ENCODE measurements at regions not wholly inside any gene's neighbourhood (a gene's known extent, or its start where the extent isn't known, plus 50 kb on each side); places are given as distances from the start of the nearest gene placed in this dataset.

- no peak overlapping the region for H3K27ac ChIP-seq (ENCODE audit: extremely low read depth, low read depth, low read length)
- CTCF ChIA-PET = interaction anchor here (0.7 to 1.2 kb wide), 3 partner anchors 111 to 241 kb away, joined by 3 to 4 read pairs (median 3); no protein-coding TSS in a partner anchor
- TF ChIP-seq TCF7L2 (IDR thresholded peaks at IDR 0.05; ENCODE audit: borderline replicate concordance, low read depth, low read length) (no peak), ZSCAN16 (tag by site-specific recombination; IDR thresholded peaks at IDR 0.05) (no peak), HOXC10 (CRISPR knock-in tag; IDR thresholded peaks at IDR 0.05) (no peak), SETDB1 (IDR thresholded peaks at IDR 0.05; ENCODE audit: insufficient read length, low read length) (no peak), ZNF658 (tag by site-specific recombination; IDR thresholded peaks at IDR 0.05) (no peak), BCL11A (tag by site-specific recombination; IDR thresholded peaks at IDR 0.05; ENCODE audit: low read depth) (no peak), ZSCAN23 (tag by site-specific recombination; IDR thresholded peaks at IDR 0.05) (no peak), ZNF423 (tag by site-specific recombination; IDR thresholded peaks at IDR 0.05) (no peak)
- TF ChIP-seq, protein P1, sequence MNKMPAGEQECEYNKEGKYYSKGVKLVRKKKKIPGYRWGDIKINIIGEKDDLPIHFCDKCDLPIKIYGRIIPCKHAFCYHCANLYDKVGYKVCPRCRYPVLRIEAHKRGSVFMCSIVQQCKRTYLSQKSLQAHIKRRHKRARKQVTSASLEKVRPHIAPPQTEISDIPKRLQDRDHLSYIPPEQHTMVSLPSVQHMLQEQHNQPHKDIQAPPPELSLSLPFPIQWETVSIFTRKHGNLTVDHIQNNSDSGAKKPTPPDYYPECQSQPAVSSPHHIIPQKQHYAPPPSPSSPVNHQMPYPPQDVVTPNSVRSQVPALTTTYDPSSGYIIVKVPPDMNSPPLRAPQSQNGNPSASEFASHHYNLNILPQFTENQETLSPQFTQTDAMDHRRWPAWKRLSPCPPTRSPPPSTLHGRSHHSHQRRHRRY (tag by site-specific recombination; IDR thresholded peaks at IDR 0.05) = no peak
- H3K4me1 ChIP-seq (ENCODE audit: control insufficient read depth, insufficient read depth, low read length) = no peaks in the 10 kb centered on the region
- H3K36me3 ChIP-seq (ENCODE audit: control insufficient read depth in 2 of 2, insufficient read depth in 1 of 2, low read length in 2 of 2) = no peaks in the 10 kb centered on the region
- H3K4me3 ChIP-seq (ENCODE audit: low read depth, low read length) = no peak overlapping the region
- POLR2A ChIA-PET = interaction anchor here (1.1 kb wide), 1 partner anchor 9 kb away, joined by 3 read pairs; no protein-coding TSS in a partner anchor
- no peaks in the 10 kb centered on the region for H3K9me3 ChIP-seq (ENCODE audit: control insufficient read depth, insufficient read depth, low read depth, low read length)
Measured at GRCh38 chr11:130675371-130675821, 227.0 kb downstream of the ADAMTS15 start.

DNA sequence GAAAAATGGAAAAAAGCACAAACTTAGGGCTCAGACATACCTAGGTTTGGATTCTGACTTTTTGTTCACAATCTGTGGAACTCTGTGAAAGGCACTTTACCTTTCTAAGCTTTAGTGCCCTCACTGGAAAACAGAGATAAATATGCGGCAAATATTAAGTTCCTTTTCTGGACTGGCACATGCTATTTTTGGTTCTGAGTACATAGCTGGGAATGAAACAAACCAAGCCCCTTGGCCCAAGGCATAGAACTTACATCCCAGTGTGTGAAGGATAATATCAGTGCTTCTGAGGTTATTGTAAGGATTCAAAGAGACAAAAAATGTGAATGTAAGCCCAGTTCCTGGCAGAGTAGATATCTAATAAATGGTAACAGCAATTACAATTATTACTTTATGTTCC is 227.5 kb downstream of the ADAMTS15 start:
- Histone ChIP-seq H3K36me3 (ENCODE audit: control insufficient read depth in 2 of 2, insufficient read depth in 1 of 2, low read length in 2 of 2) (no peaks in the 10 kb centered on the region), H3K4me3 (ENCODE audit: low read depth, low read length) (no peak overlapping the region), H3K4me1 (ENCODE audit: control insufficient read depth, insufficient read depth, low read length) (no peaks in the 10 kb centered on the region), H3K27ac (ENCODE audit: extremely low read depth, low read depth, low read length) (no peak overlapping the region), H3K9me3 (ENCODE audit: control insufficient read depth, insufficient read depth, low read depth, low read length) (no peaks in the 10 kb centered on the region)
- POLR2A ChIA-PET = interaction anchor here (1.1 kb wide), 1 partner anchor 10 kb away, joined by 3 read pairs; no protein-coding TSS in a partner anchor
- no peak for TF ChIP-seq ZNF221 (tag by site-specific recombination; IDR thresholded peaks at IDR 0.05; ENCODE audit: borderline replicate concordance)
- TF ChIP-seq, protein P1 (tag by site-specific recombination; IDR thresholded peaks at IDR 0.05) = no peak
- TF ChIP-seq, protein P2, sequence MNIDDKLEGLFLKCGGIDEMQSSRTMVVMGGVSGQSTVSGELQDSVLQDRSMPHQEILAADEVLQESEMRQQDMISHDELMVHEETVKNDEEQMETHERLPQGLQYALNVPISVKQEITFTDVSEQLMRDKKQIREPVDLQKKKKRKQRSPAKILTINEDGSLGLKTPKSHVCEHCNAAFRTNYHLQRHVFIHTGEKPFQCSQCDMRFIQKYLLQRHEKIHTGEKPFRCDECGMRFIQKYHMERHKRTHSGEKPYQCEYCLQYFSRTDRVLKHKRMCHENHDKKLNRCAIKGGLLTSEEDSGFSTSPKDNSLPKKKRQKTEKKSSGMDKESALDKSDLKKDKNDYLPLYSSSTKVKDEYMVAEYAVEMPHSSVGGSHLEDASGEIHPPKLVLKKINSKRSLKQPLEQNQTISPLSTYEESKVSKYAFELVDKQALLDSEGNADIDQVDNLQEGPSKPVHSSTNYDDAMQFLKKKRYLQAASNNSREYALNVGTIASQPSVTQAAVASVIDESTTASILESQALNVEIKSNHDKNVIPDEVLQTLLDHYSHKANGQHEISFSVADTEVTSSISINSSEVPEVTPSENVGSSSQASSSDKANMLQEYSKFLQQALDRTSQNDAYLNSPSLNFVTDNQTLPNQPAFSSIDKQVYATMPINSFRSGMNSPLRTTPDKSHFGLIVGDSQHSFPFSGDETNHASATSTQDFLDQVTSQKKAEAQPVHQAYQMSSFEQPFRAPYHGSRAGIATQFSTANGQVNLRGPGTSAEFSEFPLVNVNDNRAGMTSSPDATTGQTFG (tag by site-specific recombination; IDR thresholded peaks at IDR 0.05; ENCODE audit: borderline replicate concordance) = no peak
- TF ChIP-seq ZSCAN16 (tag by site-specific recombination; IDR thresholded peaks at IDR 0.05) = no peak
- TF ChIP-seq ZNF184 (tag by site-specific recombination; IDR thresholded peaks at IDR 0.05) = no peak
- no peak for TF ChIP-seq ZBTB26 (tag by site-specific recombination; optimal IDR thresholded peaks at IDR 0.05)
- no peak for TF ChIP-seq ZSCAN30 (tag by site-specific recombination; IDR thresholded peaks at IDR 0.05)
- TF ChIP-seq HOXD13 (CRISPR knock-in tag; IDR thresholded peaks at IDR 0.05; ENCODE audit: borderline replicate concordance) = no peak
- TF ChIP-seq SP7 (tag by site-specific recombination; IDR thresholded peaks at IDR 0.05) = no peak
- no peak for TF ChIP-seq ZNF394 (tag by site-specific recombination; IDR thresholded peaks at IDR 0.05; ENCODE audit: borderline replicate concordance)
- no peak for TF ChIP-seq ZNF37A (tag by site-specific recombination; IDR thresholded peaks at IDR 0.05)
- no peak for TF ChIP-seq ZNF23 (tag by site-specific recombination; IDR thresholded peaks at IDR 0.05; ENCODE audit: borderline replicate concordance)
- TF ChIP-seq ZNF350 (tag by site-specific recombination; IDR thresholded peaks at IDR 0.05) = no peak
- TF ChIP-seq ZNF202 (tag by site-specific recombination; IDR thresholded peaks at IDR 0.05; ENCODE audit: borderline replicate concordance) = no peak
- no peak for TF ChIP-seq ZNF658 (tag by site-specific recombination; IDR thresholded peaks at IDR 0.05)
- TF ChIP-seq MZF1 (tag by site-specific recombination; IDR thresholded peaks at IDR 0.05; ENCODE audit: borderline replicate concordance) = no peak
- no peak for TF ChIP-seq REPIN1 (tag by site-specific recombination; IDR thresholded peaks at IDR 0.05; ENCODE audit: low read depth)
- TF ChIP-seq ZNF140 (tag by site-specific recombination; IDR thresholded peaks at IDR 0.05) = no peak
- no peak for TF ChIP-seq ZNF585B (tag by site-specific recombination; IDR thresholded peaks at IDR 0.05)
- CTCF ChIA-PET = interaction anchor here (0.7 kb wide), 2 partner anchors 111 to 241 kb away, joined by 3 read pairs; no protein-coding TSS in a partner anchor
